ENCODE measurements at regions not wholly inside any gene's neighbourhood (a gene's known extent, or its start where the extent isn't known, plus 50 kb on each side); places are given as distances from the start of the nearest gene placed in this dataset.

DNA sequence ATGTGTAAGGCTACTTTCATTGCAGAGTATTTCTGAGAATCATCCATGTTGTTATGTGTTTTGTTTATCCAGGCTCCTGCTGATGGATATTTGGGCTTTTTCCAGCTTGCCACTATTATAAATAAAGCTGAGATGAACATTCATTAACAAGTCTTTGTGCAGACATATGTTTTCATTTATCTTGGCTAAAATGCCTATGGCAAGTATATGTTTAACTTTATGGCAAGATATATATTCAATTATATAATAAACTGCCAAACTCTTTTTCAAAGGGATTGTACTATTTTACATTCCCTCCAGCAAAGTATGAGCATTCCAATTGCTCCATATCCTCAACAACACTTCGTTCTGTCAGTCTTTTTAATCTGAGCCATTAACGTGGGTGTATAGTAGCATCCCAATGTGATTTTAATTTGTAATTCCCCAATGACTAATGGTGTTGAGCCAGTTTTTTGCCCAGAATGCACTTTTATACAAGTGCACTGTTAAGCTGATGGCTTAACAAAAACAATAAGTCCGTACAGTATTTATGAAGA is 452.4 kb downstream of the SHQ1 start:
- H3K4me3 ChIP-seq (ENCODE audit: low read length): no peak overlapping the region
- H3K4me2 ChIP-seq (ENCODE audit: low read length): no peak overlapping the region
- H3K4me1 ChIP-seq (ENCODE audit: control insufficient read depth, insufficient read depth, low read length): no peaks in the 10 kb centered on the region
- H3K9me3 ChIP-seq (replicated peaks; ENCODE audit: low read length): no peaks in the 10 kb centered on the region
- no peak overlapping the region for H3K9ac ChIP-seq (ENCODE audit: low read depth, low read length)
- H3K36me3 ChIP-seq (ENCODE audit: insufficient read depth, low read length): no peaks in the 10 kb centered on the region
- no peaks in the 10 kb centered on the region for H3K27me3 ChIP-seq (ENCODE audit: control insufficient read depth, insufficient read depth, low read length)

DNA sequence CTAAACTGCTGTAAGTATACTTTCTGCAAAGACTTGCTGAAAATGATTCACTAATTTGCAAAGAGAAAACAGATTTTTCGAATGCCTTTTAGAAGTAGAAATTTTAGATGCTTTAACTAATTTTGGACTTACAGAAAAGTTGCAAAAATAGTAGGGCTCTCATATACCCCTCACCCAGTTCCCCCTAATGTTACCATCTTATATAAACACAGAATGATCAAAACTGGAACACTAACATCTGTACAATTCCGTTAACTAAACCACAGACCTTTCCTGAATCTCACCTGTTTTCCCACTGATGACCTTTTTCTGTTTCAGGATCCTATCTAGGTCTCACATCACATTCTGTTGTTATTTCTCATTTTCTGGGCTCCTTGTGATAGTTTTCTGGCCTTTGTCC is 454.8 kb downstream of the SHQ1 start:
- Histone ChIP-seq H3K9me3 (replicated peaks; ENCODE audit: low read length) (no peaks in the 10 kb centered on the region), H3K27me3 (ENCODE audit: control insufficient read depth, insufficient read depth, low read length) (no peaks in the 10 kb centered on the region), H3K4me3 (ENCODE audit: low read length) (no peak overlapping the region), H3K9ac (ENCODE audit: low read depth, low read length) (no peak overlapping the region), H3K4me2 (ENCODE audit: low read length) (no peak overlapping the region), H3K4me1 (ENCODE audit: control insufficient read depth, insufficient read depth, low read length) (no peaks in the 10 kb centered on the region), H3K36me3 (ENCODE audit: insufficient read depth, low read length) (no peaks in the 10 kb centered on the region)

DNA sequence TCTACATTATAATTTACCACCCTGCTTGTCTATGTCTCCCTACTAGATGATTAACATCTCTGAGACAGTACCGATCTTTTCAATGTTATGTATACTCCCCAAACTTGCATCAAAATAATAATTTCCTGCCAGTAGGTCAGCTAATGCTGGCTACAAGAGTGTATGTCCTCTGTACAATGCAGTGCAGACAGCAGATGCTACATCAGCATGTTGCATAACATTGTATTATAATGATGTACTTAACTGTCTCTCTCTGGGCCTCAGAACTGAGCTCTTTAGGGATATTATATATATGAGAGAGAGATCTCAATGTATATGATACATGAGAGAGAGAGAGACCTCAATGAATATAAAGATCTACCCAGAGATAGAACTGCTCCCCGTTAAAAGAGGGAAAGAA is 456.6 kb downstream of the SHQ1 start:
- Histone ChIP-seq H3K4me3 (ENCODE audit: low read length) (no peak overlapping the region), H3K9ac (ENCODE audit: low read depth, low read length) (no peak overlapping the region), H3K27me3 (ENCODE audit: control insufficient read depth, insufficient read depth, low read length) (no peaks in the 10 kb centered on the region), H3K4me2 (ENCODE audit: low read length) (no peak overlapping the region), H3K4me1 (ENCODE audit: control insufficient read depth, insufficient read depth, low read length) (no peaks in the 10 kb centered on the region), H3K9me3 (replicated peaks; ENCODE audit: low read length) (no peaks in the 10 kb centered on the region), H3K36me3 (ENCODE audit: insufficient read depth, low read length) (no peaks in the 10 kb centered on the region)

DNA sequence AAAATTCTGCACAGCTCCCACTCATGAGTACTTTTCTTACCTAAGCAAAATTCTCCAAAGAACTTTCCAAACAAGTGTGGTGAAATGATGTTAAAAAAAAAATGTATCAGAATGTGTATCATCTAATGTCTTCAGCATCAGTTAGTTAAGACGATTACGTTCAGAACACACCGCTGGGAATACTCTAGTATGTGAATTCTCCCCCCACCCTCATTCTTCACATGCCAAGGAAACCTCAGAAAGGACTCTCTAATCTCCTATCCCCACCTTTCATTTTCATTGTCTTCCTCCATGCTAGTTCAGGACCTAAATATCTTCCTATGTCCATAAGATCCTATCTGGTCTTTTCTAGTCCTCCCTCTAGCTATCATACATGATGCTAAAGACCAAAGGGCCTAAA is 457.4 kb downstream of the SHQ1 start:
- Histone ChIP-seq H3K9ac (ENCODE audit: low read depth, low read length) (no peak overlapping the region), H3K4me1 (ENCODE audit: control insufficient read depth, insufficient read depth, low read length) (no peaks in the 10 kb centered on the region), H3K27me3 (ENCODE audit: control insufficient read depth, insufficient read depth, low read length) (no peaks in the 10 kb centered on the region), H3K4me2 (ENCODE audit: low read length) (no peak overlapping the region), H3K4me3 (ENCODE audit: low read length) (no peak overlapping the region), H3K9me3 (replicated peaks; ENCODE audit: low read length) (no peaks in the 10 kb centered on the region), H3K36me3 (ENCODE audit: insufficient read depth, low read length) (no peaks in the 10 kb centered on the region)

DNA sequence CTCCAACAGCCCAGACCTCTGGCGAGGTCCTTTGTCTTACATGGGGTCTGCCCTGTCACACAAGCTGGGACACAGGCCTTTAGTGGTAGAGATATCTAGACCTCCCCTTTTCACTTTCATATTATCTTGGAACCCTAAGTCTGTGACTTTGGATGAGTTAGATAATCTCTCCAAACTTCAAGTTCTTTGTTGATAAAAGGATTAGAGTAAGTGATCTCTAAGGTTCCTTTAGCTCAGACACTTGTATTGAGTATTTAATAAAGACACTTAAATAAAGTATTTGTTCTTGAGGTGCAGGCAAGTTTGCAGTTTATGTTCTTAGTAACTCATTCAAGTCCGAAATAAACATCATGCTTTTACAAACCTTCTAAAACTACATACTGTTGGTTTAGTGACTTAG is 459.6 kb downstream of the SHQ1 start:
- H3K27me3 ChIP-seq (ENCODE audit: control insufficient read depth, insufficient read depth, low read length): no peaks in the 10 kb centered on the region
- H3K9me3 ChIP-seq (replicated peaks; ENCODE audit: low read length): no peaks in the 10 kb centered on the region
- no peak overlapping the region for H3K9ac ChIP-seq (ENCODE audit: low read depth, low read length)
- H3K4me1 ChIP-seq (ENCODE audit: control insufficient read depth, insufficient read depth, low read length): no peaks in the 10 kb centered on the region
- no peak overlapping the region for H3K4me3 ChIP-seq (ENCODE audit: low read length)
- H3K4me2 ChIP-seq (ENCODE audit: low read length): no peak overlapping the region
- no peaks in the 10 kb centered on the region for H3K36me3 ChIP-seq (ENCODE audit: insufficient read depth, low read length)

DNA sequence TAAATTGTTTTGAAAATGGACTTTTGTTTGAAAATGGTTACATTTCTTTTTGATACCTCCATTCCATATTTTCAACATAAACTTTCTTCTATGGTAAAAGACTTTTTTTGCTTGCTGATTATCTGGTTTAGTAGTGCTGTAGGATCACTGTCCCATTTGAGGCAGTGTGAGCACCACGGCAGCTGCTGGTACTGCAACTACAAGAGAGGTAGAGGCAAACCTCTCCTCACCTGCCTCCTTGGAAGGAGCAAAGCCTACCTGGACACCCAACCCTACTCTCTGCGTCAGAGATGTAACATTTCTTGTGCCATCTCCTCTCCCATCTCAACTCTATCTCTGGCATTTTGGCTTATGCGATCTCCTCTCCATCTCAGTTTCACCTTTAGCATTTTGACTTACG is 460.1 kb downstream of the SHQ1 start:
- Histone ChIP-seq H3K27me3 (ENCODE audit: control insufficient read depth, insufficient read depth, low read length) (no peaks in the 10 kb centered on the region), H3K4me3 (ENCODE audit: low read length) (no peak overlapping the region), H3K36me3 (ENCODE audit: insufficient read depth, low read length) (no peaks in the 10 kb centered on the region), H3K4me2 (ENCODE audit: low read length) (no peak overlapping the region), H3K9me3 (replicated peaks; ENCODE audit: low read length) (no peaks in the 10 kb centered on the region), H3K9ac (ENCODE audit: low read depth, low read length) (no peak overlapping the region), H3K4me1 (ENCODE audit: control insufficient read depth, insufficient read depth, low read length) (no peaks in the 10 kb centered on the region)

DNA sequence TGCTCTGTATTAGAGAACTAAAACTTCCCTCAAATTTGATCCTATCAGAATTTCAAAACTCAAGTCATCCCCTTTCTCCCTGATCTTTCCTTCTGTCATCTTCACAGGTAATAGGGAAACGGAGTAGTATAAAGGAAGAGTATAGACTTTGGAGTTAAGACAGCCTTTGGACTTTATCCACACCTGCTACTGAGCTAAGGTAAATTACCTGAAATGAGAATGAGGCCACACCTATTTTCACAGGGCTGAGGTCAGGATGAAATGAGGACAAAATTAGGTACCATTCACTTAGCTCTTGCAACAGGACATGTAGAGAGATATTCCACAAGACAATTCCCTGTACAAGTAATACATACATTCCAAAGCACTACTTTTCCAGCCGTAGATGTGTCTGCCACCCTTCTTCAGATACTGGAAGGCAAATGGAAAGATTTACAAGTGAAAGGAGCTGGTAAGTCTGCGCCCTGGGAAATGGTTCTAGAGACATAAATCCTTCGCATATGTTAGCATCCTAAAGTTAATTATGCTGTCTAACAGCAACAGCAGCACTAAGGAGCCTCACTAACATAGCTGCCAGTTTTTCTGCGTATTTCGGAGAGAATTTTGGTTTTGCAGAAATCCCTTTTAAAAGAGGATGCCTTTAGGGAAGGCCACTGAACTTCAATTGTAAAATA is 461.8 kb downstream of the SHQ1 start:
- Histone ChIP-seq H3K27me3 (ENCODE audit: control insufficient read depth, insufficient read depth, low read length) (no peaks in the 10 kb centered on the region), H3K9me3 (replicated peaks; ENCODE audit: low read length) (no peaks in the 10 kb centered on the region), H3K36me3 (ENCODE audit: insufficient read depth, low read length) (no peaks in the 10 kb centered on the region), H3K9ac (ENCODE audit: low read depth, low read length) (no peak overlapping the region), H3K4me1 (ENCODE audit: control insufficient read depth, insufficient read depth, low read length) (no peaks in the 10 kb centered on the region), H3K4me3 (ENCODE audit: low read length) (no peak overlapping the region), H3K4me2 (ENCODE audit: low read length) (no peak overlapping the region)

DNA sequence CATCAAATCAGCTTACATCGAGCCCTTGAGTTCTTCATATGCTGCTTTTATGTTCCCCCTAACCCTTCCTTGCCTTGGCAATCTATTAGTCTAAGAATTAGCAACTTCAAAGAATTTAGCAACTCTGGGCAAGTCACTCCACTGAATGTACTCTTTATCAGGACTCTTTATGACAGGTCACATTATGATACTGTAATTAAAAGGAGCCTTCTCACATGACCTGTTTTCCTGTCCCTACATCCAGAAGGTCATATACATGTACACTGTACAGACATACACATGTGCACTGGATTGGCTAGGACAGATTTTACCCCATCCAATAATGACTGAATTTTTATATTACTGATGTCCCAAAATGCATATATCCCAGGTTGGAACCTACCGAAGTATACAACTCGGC is 463.1 kb downstream of the SHQ1 start:
- Histone ChIP-seq H3K4me1 (ENCODE audit: control insufficient read depth, insufficient read depth, low read length) (peaks cover 8% of the 10 kb centered on the region), H3K4me2 (ENCODE audit: low read length) (no peak overlapping the region), H3K9ac (ENCODE audit: low read depth, low read length) (no peak overlapping the region), H3K27me3 (ENCODE audit: control insufficient read depth, insufficient read depth, low read length) (no peaks in the 10 kb centered on the region), H3K9me3 (replicated peaks; ENCODE audit: low read length) (no peaks in the 10 kb centered on the region), H3K4me3 (ENCODE audit: low read length) (no peak overlapping the region), H3K36me3 (ENCODE audit: insufficient read depth, low read length) (no peaks in the 10 kb centered on the region)

DNA sequence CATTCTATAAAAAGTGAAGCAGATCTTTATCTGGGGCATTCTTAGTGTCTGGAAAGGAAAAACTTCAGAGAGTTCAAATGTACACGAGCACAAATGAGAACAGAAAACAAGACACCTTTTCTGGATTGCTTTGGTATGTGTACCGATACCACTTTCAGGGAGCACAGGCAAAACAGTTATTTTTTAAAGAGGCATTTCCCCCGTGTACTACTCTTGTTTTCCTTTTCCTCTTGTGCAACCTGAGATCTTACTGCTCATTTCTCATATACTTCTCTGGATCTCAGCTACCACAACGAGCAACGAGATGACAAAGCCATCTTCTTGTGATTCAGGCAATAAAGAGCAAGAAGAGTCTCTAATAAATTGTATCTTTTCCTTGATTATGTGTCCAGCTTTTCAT is 463.6 kb downstream of the SHQ1 start:
- Histone ChIP-seq H3K4me1 (ENCODE audit: control insufficient read depth, insufficient read depth, low read length) (peaks cover 14% of the 10 kb centered on the region), H3K9ac (ENCODE audit: low read depth, low read length) (no peak overlapping the region), H3K4me3 (ENCODE audit: low read length) (no peak overlapping the region), H3K9me3 (replicated peaks; ENCODE audit: low read length) (no peaks in the 10 kb centered on the region), H3K36me3 (ENCODE audit: insufficient read depth, low read length) (no peaks in the 10 kb centered on the region), H3K4me2 (ENCODE audit: low read length) (no peak overlapping the region), H3K27me3 (ENCODE audit: control insufficient read depth, insufficient read depth, low read length) (no peaks in the 10 kb centered on the region)

DNA sequence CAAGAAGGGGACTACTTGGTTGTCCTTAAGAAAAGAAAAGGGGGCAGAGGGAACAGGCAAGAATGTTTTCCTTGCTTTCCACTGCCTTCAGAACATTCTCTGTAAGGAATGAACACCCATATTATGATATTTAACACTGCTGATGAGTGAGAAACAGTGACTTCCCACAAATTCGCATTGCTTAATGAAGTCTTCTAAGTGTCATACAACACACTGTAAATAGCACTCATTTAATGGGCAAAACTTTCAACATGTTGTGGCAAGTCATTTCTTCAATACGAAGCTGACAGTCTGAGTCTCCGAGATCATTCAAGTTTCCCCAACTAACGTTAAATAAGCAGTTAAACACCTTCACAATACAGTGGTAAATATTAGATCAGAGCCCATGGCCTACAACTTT is 464.4 kb downstream of the SHQ1 start:
- peaks cover 16% of the 10 kb centered on the region for H3K4me1 ChIP-seq (ENCODE audit: control insufficient read depth, insufficient read depth, low read length)
- H3K9ac ChIP-seq (ENCODE audit: low read depth, low read length): no peak overlapping the region
- peaks cover under 1% of the 10 kb centered on the region for H3K36me3 ChIP-seq (ENCODE audit: insufficient read depth, low read length)
- H3K27me3 ChIP-seq (ENCODE audit: control insufficient read depth, insufficient read depth, low read length): no peaks in the 10 kb centered on the region
- H3K4me3 ChIP-seq (ENCODE audit: low read length): no peak overlapping the region
- H3K4me2 ChIP-seq (ENCODE audit: low read length): no peak overlapping the region
- H3K9me3 ChIP-seq (replicated peaks; ENCODE audit: low read length): no peaks in the 10 kb centered on the region

DNA sequence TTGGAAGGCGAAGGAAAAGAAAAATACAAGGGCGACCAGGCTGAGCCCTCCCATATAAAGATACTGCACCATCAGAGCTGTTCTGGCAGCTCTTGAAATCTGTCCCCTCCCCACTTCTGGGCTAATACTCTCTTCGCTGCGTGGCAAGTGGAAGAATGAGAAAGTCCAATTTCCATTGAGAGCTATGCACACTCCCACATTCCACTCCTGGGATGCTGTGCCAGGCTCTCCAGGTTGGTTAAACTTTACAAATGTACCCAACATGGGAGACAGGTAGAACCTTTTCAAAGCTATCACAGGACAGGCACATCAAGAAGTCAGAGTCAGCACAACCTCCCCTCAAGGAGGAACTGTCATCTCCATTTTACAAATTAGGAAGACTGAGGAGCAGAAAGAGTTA is 465.0 kb downstream of the SHQ1 start:
- Histone ChIP-seq H3K4me2 (ENCODE audit: low read length) (no peak overlapping the region), H3K27me3 (ENCODE audit: control insufficient read depth, insufficient read depth, low read length) (no peaks in the 10 kb centered on the region), H3K9me3 (replicated peaks; ENCODE audit: low read length) (no peaks in the 10 kb centered on the region), H3K36me3 (ENCODE audit: insufficient read depth, low read length) (peaks cover 7% of the 10 kb centered on the region), H3K9ac (ENCODE audit: low read depth, low read length) (no peak overlapping the region), H3K4me3 (ENCODE audit: low read length) (no peak overlapping the region), H3K4me1 (ENCODE audit: control insufficient read depth, insufficient read depth, low read length) (peaks cover 16% of the 10 kb centered on the region)

DNA sequence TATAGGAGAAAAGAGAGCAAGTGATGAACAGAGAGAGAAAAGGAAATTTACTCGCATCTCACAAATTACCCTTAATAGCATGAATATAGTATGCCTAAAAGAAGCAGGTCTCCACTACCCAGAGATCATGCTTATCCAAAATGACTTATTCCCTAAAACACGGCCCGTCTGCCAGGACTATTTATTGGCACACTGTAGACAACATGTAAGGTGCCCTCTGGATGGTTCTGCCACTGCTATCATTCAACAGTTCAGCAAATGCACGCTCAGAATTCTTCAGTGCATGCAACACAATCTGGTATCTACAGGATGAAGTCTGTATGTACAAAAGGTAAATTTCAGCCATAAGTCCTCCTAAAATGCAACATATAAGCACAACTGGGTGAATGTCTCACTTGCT is 465.8 kb downstream of the SHQ1 start:
- H3K36me3 ChIP-seq (ENCODE audit: insufficient read depth, low read length): peaks cover 9% of the 10 kb centered on the region
- H3K4me2 ChIP-seq (ENCODE audit: low read length): no peak overlapping the region
- H3K27me3 ChIP-seq (ENCODE audit: control insufficient read depth, insufficient read depth, low read length): no peaks in the 10 kb centered on the region
- H3K4me3 ChIP-seq (ENCODE audit: low read length): no peak overlapping the region
- H3K9me3 ChIP-seq (replicated peaks; ENCODE audit: low read length): no peaks in the 10 kb centered on the region
- no peak overlapping the region for H3K9ac ChIP-seq (ENCODE audit: low read depth, low read length)
- H3K4me1 ChIP-seq (ENCODE audit: control insufficient read depth, insufficient read depth, low read length): peaks cover 16% of the 10 kb centered on the region
